Hematopoietic multipotent progenitor cell treated with erythropoietin and hydrocortisone succinate and interleukin-3 and kit ligand, for 17 days (in vitro differentiated cells): ENCODE measurements at regions not wholly inside any gene's neighbourhood (a gene's known extent, or its start where the extent isn't known, plus 50 kb on each side); places are given as distances from the start of the nearest gene placed in this dataset.
"Not testable (repeated sequence)": the region's sequence is repeated elsewhere in the genome, so short reads cannot be mapped to it uniquely, and the experiment has no call there.

ENCODE experiments used
- DNase-seq: peaks from one replicate; pipeline ENCODE4 v3.0.0-alpha.2; 2015; ENCODE audit warnings: low spot score

DNA sequence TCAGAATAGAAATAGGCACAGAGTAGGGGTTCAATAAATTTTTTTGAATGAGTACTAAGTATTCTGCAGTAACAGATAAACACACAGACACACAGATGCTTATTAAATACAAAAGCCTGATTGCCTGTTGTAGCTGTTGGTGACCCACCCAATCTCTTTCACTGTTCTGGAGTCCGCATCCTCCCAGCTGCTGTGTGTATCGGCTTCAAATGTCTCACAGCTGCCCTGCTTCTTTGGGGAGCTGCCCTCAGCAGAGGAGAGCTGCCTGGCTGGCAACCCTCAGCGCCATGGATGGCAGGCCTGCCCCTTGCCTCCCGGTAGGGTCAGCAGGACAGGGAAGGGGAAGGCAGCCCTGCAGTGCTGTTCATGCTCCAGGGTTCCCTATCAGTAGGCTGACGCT is 50.5 kb upstream of the PRNP start:
- DNase-seq = no peak

- DNase-seq = no peak
Measured at GRCh38 chr20:4635342-4635741, 50.9 kb upstream of the PRNP start.

GRCh38 chr20:4633780-4634179 is 52.5 kb upstream of the PRNP start:
- no peak for DNase-seq

DNA sequence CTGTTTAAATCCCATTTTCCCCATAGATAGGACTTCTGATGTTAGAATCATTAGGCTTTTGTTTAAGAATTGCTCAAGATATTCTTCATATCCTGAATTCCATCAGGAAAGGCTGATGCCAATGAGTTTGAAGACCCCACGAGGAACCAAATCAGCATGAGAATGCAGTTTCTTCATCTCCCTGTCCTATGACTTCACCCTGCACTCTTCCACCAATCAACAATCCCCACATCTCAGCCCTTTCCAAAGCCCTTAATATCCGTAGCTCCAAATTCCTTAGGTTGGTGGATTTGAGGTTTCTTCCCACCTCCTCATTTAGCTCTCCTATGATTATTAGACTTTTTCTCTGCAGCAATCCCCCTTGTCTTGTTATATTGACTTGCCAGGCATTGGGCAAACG is 52.9 kb upstream of the PRNP start:
- DNase-seq = no peak

GRCh38 chr20:4632876-4633275 is 53.4 kb upstream of the PRNP start:
- no peak for DNase-seq

DNA sequence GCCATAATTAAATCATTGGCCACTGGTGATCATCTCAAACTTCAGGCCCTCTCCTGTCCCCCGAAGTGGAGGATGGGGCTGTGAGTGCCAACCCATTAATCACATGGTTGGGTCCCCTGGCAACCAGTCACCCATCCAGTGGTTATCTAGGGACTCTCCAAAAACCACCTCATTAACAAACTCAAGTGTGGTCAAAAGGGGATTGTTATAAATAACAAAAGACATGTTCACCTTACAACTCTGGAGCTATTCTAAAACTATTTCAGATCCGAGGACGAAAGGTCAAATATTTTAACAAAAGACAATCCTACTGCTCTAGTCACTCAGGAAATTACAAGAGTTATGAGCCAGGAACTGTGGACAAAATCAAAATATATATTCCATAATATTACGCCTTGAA is 60.0 kb upstream of the PRNP start:
- DNase-seq = no peak

DNA sequence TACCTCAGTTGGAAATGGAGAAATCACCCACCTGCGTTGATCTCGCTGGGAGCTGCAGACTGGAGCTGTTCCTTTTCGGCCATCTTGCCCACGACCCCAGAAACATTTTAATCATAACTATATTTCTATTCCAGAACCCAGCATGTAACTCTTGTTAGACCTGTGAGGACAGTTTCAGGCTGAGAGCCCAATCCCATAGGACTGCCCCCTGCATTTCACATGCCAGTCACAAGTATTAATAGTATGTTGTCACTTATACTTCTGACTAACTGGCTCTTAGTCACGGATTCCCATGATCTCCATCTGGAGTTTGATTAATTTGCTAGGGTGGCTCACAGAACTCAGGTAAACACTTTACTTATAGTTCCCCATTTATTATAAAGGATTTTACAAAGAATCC is 60.6 kb upstream of the PRNP start:
- DNase-seq = no peak

DNA sequence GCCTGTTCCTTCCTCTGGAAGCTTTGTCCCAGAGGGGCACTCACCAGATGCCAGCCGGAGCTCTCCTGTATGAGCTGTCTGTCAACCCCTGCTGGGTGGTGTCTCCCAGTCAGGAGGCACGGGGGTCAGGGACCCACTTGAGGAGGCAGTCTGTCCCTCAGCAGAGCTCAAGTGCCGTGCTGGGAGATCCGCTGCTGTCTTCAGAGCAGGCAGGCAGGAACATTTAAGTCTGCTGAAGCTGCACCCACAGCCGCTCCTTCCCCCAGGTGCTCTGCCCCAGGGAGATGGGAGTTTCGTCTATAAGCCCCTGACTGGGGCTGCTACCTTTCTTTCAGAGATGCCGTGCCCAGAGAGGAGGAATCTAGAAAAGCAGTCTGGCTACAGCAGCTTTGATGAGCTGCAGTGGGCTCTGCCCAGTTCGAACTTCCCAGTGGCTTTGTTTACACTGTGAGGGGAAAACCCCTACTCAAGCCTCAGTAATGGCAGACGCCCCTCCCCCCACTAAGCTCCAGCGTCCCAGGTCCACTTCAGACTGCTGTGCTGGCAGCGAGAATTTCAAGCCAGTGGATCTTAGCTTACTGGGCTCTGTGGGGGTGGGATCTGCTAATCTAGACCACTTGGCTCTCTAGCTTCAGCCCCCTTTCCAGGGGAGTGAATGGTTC is 61.5 kb upstream of the PRNP start:
- not testable (repeated sequence) for DNase-seq

DNA sequence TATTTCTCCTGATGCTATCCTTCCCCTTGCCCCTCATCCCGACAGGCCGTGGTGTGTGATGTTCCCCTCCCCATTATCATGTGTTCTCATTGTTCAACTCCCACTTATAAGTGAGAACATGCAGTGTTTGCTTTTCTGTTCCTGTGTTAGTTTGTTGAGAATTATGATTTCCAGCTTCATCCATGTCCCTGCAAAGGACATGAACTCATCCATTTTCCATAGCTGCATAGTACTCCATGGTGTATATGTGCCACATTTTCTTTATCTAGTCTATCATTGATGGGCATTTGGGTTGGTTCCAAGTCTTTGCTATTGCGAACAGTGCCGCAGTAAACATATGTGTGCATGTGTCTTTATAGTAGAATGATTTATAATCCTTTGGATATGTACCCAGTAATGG is 67.1 kb upstream of the PRNP start:
- not testable (repeated sequence) for DNase-seq

DNA sequence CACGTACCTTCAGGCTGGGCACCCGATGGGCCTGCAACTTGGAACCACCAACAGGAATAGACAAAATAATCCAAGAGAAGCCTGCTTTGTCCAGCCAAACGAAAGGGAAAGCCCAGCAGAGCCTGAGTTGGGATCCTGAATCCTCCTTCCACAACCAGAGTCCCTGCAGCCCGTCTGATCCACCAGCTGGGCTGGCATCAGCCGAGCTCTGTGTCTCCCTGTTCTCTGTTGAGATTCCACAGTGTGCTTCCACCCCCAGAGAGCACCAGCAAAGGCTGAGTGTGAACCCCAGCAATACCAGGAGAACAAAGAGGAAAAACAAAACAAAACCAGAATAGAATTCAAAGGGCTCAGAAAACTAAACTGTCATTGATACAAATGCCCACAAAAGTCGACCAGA is 68.8 kb upstream of the PRNP start:
- no peak for DNase-seq

- DNase-seq = no peak
Measured at GRCh38 chr20:4617019-4617418, 69.2 kb upstream of the PRNP start.

- peak; percentile 19 for DNase-seq
Measured at GRCh38 chr20:4613718-4614620, 72.3 kb upstream of the PRNP start.

- no peak for DNase-seq
Measured at GRCh38 chr20:4613184-4613583, 73.1 kb upstream of the PRNP start.

DNA sequence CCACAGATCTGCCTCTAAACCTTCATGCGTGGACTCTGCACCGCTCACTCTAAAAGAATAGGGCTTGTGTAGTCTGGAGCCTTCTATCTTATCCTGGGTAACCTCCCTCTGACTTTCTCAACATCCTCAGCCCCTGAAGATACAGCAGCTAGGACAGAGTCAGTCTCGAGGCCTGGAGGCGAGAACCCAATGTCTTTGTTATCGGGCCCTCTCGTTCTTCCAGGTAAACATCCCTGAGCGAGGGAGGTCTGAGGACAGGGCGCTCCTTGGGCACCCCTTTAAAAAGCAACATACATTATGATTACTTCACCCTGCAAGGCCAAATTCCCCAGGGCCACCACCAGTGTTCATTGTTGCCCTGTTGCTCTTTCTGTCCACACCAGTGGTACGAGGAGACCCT is 75.4 kb upstream of the PRNP start:
- DNase-seq = no peak

DNA sequence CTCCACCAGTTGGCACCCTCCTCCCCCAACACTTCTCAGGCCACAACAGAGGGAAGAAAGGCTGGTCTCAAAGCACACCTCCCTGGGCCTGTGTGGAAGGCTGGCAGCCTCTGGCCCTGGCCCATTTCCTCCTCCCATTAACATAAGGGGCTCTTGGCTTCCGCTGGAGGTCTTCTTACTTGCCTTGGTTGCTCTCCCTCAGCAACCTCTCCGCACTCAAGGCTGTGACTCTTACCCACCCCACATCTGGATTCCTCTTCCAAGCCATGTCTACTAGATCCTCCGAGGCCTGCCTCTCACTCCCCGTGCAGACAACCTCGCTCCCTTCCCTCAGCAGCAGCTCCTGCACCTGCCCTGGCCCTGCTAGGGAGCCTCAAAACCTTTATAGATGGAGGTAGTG is 76.7 kb upstream of the PRNP start:
- no peak for DNase-seq

GRCh38 chr20:4608861-4609260 is 77.4 kb upstream of the PRNP start:
- DNase-seq = no peak

DNA sequence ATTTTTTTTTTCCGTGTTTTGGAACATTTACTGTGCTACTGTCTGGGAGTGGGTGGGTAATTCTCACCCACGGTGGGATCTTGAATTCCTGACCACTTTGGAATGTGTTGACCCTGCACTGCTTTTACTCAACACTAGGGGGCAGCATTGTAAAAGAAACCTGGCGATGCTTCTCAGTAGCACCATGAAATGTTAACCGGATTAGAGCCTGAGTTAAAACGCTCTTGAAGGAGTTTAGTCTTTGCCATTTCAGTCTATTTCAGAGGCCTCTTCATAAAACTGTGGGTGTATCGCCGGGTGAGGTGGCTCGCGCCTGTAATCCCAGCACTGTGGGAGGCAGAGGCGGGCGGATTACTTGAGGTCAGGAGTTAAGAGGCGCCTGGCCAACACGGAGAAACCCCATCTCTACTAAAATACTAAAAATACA is 79.0 kb upstream of the PRNP start:
- DNase-seq = peak; percentile 66

- no peak for DNase-seq
Measured at GRCh38 chr20:4606051-4606450, 80.2 kb upstream of the PRNP start.

DNA sequence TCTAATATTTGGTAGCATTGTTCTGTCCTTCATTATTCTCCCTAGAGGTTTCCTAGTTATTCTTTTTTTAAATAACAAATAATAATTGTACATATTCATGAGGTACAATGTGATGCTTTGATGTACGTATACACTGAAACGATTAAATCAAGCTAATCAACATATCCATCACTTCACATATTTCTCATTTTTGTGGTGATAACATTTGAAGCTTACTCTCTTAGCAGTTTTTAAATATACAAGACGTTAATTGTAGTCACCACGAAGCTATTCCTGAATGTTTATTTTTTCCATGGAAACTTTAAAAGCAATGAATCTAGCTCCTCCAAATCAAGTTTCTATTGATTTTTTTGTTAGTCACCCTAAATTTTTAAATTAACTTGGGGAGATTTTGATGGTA is 81.1 kb upstream of the PRNP start:
- no peak for DNase-seq

- DNase-seq = no peak
Measured at GRCh38 chr20:4604580-4604979, 81.7 kb upstream of the PRNP start.

GRCh38 chr20:4603724-4604123 is 82.5 kb upstream of the PRNP start:
- no peak for DNase-seq

- no peak for DNase-seq
Measured at GRCh38 chr20:4602297-4602631, 84.0 kb upstream of the PRNP start.

DNA sequence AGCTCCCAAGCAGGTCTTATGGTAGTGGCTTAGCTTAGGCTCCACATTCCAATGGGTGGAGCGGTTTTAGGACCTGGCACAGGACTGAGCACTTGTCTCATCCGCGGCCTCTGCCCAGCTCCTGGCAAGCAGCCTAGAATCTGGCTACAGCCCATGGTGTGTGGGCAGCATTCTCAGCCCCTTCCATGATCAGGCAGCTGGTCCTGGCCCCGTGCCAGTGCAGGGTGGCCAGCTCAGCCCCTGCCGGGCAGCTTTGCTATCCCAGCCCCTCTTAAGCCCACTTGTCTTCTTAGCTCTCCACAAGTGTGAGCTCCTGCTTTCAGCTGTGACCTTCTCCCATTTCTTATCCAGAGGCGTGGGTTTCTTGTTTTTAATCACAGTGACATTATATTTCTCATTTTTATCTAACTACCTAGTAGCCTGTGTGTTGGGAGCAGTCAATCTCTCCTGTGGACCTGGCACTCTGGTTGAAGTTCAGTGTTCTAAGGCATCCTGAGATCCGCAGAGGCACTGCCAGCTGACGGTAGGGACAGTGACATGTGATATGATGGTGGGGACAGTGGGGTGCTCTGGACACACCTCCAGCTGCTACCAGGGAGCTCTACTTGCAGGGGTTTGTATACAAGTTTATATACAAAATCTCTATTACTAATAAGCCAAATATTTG is 84.5 kb upstream of the PRNP start:
- no peak for DNase-seq
